ENCODE measurements at regions not wholly inside any gene's neighbourhood (a gene's known extent, or its start where the extent isn't known, plus 50 kb on each side); places are given as distances from the start of the nearest gene placed in this dataset.
"Not testable (repeated sequence)": the region's sequence is repeated elsewhere in the genome, so short reads cannot be mapped to it uniquely, and the experiment has no call there.

DNA sequence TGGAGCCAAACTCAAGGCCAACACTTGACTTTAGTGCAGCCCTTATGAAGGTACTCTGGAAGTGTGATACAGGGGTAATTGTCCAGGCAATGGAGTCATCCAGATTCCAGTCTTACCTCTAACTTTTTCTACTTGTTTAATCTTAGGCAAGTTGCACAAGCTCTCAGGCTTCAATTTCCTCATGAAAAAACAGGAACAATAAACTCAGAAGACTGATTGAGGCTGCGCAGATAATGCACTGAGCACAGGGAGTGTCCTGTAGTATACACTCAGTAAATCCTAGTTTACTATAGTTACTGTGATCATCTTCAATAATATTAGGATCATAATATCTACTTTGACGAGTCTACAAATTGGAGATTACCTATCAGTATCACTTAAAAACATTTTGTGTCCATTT, 127.5 kb upstream of the SMLR1 start:
- H3K4me1 ChIP-seq (ENCODE audit: control insufficient read depth, insufficient read depth, low read length, unreplicated experiment) = peaks cover 12% of the 10 kb centered on the region
- no peak overlapping the region for H3K27ac ChIP-seq (ENCODE audit: low read depth, low read length)
- H3K36me3 ChIP-seq (ENCODE audit: insufficient read depth, low read length) = no peaks in the 10 kb centered on the region
- H3K79me2 ChIP-seq (ENCODE audit: control insufficient read depth, insufficient read depth, low read length, unreplicated experiment) = no peaks in the 10 kb centered on the region
- no peak overlapping the region for H2AFZ ChIP-seq (ENCODE audit: low read length, unreplicated experiment)
- no peak overlapping the region for H3K4me3 ChIP-seq (ENCODE audit: low read depth, low read length)
- peaks cover 6% of the 10 kb centered on the region; the same call in 1 of the 2 replicates for H3K27me3 ChIP-seq (ENCODE audit: insufficient read depth, low read length)

DNA sequence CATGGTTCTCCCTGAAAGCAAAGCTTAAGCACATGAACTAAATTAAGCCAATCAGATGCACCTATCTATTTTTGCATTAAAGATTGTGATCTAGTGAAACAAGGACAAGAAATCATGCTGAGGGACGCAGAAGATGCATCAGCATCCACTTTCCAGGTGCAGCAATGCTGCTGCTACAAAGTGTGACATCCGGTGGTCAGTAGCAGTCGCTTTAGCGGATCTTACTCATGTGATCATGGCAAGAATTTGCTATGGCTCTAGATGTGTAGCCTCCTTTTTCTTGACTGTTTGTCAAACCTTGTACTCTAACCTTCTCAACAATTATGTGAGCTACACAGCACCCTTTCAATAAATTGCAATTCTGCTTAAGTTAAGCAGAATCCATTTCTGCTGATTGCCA, 126.8 kb upstream of the SMLR1 start:
- no peaks in the 10 kb centered on the region for H3K36me3 ChIP-seq (ENCODE audit: insufficient read depth, low read length)
- peaks cover 6% of the 10 kb centered on the region; the same call in 1 of the 2 replicates for H3K27me3 ChIP-seq (ENCODE audit: insufficient read depth, low read length)
- H3K4me3 ChIP-seq (ENCODE audit: low read depth, low read length) = no peak overlapping the region
- H2AFZ ChIP-seq (ENCODE audit: low read length, unreplicated experiment) = no peak overlapping the region
- peaks cover 12% of the 10 kb centered on the region for H3K4me1 ChIP-seq (ENCODE audit: control insufficient read depth, insufficient read depth, low read length, unreplicated experiment)
- no peak overlapping the region for H3K27ac ChIP-seq (ENCODE audit: low read depth, low read length)
- H3K79me2 ChIP-seq (ENCODE audit: control insufficient read depth, insufficient read depth, low read length, unreplicated experiment) = no peaks in the 10 kb centered on the region

DNA sequence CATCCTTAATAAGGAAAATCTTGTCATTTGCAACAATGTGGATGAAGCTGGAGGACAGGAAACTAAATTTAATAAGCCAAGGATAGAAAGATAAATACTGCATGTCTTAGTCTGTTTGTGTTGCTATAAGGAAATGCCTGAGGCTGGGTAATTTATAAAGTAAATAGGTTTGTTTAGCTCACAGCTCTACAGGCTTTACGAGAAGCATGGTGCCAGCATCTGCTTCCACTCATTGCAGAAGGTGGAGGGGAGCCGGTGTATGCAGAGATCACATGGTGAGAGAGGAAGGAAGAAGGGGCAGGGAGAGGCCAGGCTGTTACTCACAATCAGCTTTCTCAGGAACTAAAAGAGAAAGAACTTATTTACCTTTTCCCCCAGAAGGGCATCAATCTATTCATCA, 118.9 kb upstream of the SMLR1 start:
- H2AFZ ChIP-seq (ENCODE audit: low read length, unreplicated experiment) = no peak overlapping the region
- no peaks in the 10 kb centered on the region for H3K4me1 ChIP-seq (ENCODE audit: control insufficient read depth, insufficient read depth, low read length, unreplicated experiment)
- H3K4me3 ChIP-seq (ENCODE audit: low read depth, low read length) = no peak overlapping the region
- no peaks in the 10 kb centered on the region; the same call in 1 of the 2 replicates for H3K27me3 ChIP-seq (ENCODE audit: insufficient read depth, low read length)
- H3K79me2 ChIP-seq (ENCODE audit: control insufficient read depth, insufficient read depth, low read length, unreplicated experiment) = no peaks in the 10 kb centered on the region
- H3K36me3 ChIP-seq (ENCODE audit: insufficient read depth, low read length) = no peaks in the 10 kb centered on the region
- no peak overlapping the region for H3K27ac ChIP-seq (ENCODE audit: low read depth, low read length)

- not testable (repeated sequence) for H2AFZ ChIP-seq (ENCODE audit: low read length, unreplicated experiment); H3K27ac ChIP-seq (ENCODE audit: low read depth, low read length); H3K36me3 ChIP-seq (ENCODE audit: insufficient read depth, low read length); H3K27me3 ChIP-seq (ENCODE audit: insufficient read depth, low read length); H3K4me1 ChIP-seq (ENCODE audit: control insufficient read depth, insufficient read depth, low read length, unreplicated experiment); H3K4me3 ChIP-seq (ENCODE audit: low read depth, low read length); H3K79me2 ChIP-seq (ENCODE audit: control insufficient read depth, insufficient read depth, low read length, unreplicated experiment)
These were observed 115.6 kb upstream of the SMLR1 start for GRCh38 chr6:130711641-130712040.

DNA sequence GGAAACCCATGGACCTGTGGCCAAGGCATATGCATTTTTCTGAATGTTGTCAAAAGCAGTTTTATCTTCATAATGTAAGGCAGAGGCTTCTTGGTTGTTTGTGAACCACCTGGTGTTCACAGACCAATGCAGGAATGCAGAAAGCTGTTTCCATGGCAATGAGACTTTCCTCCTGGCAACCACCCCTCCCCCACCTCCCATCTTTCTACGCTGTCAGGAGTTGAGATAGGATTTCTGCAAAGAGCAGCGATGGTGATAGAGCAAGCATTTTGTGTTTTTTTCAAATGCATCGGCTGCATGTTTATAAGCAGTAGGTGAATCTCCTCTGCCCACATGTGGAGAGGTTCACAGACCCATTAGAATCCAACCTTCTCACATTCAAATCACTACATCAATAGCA, 114.1 kb upstream of the SMLR1 start:
- Histone ChIP-seq H3K27ac (ENCODE audit: low read depth, low read length) (no peak overlapping the region), H3K4me3 (ENCODE audit: low read depth, low read length) (no peak overlapping the region), H2AFZ (ENCODE audit: low read length, unreplicated experiment) (no peak overlapping the region), H3K27me3 (ENCODE audit: insufficient read depth, low read length) (no peaks in the 10 kb centered on the region), H3K4me1 (ENCODE audit: control insufficient read depth, insufficient read depth, low read length, unreplicated experiment) (no peaks in the 10 kb centered on the region), H3K79me2 (ENCODE audit: control insufficient read depth, insufficient read depth, low read length, unreplicated experiment) (no peaks in the 10 kb centered on the region), H3K36me3 (ENCODE audit: insufficient read depth, low read length) (no peaks in the 10 kb centered on the region)

DNA sequence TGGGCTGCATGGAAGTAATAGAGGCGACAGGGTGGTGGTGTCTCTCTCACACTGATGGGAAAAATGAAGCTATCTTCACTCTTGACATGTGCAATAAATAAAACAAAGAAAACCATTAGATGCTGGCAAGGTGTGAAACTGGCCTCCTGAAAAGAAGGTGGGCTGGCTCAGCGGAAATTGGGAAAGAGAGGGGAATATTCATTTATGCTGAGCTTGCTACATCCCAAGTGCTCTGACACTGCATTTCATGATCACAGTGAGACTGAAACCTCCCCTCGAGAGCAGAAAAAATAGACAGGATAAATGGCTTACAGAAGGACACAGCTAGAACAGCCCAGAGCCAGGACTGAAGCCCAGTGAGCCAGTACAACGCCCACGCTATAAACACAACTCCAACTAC, 112.1 kb upstream of the SMLR1 start:
- Histone ChIP-seq H3K36me3 (ENCODE audit: insufficient read depth, low read length) (no peaks in the 10 kb centered on the region), H3K4me3 (ENCODE audit: low read depth, low read length) (no peak overlapping the region), H3K27ac (ENCODE audit: low read depth, low read length) (no peak overlapping the region), H2AFZ (ENCODE audit: low read length, unreplicated experiment) (no peak overlapping the region), H3K79me2 (ENCODE audit: control insufficient read depth, insufficient read depth, low read length, unreplicated experiment) (no peaks in the 10 kb centered on the region), H3K27me3 (ENCODE audit: insufficient read depth, low read length) (no peaks in the 10 kb centered on the region), H3K4me1 (ENCODE audit: control insufficient read depth, insufficient read depth, low read length, unreplicated experiment) (no peaks in the 10 kb centered on the region)

GRCh38 chr6:130716466-130716865, 110.7 kb upstream of the SMLR1 start:
- Histone ChIP-seq H3K79me2 (ENCODE audit: control insufficient read depth, insufficient read depth, low read length, unreplicated experiment) (no peaks in the 10 kb centered on the region), H3K27ac (ENCODE audit: low read depth, low read length) (no peak overlapping the region), H2AFZ (ENCODE audit: low read length, unreplicated experiment) (no peak overlapping the region), H3K4me3 (ENCODE audit: low read depth, low read length) (no peak overlapping the region), H3K27me3 (ENCODE audit: insufficient read depth, low read length) (no peaks in the 10 kb centered on the region), H3K36me3 (ENCODE audit: insufficient read depth, low read length) (no peaks in the 10 kb centered on the region), H3K4me1 (ENCODE audit: control insufficient read depth, insufficient read depth, low read length, unreplicated experiment) (no peaks in the 10 kb centered on the region)

DNA sequence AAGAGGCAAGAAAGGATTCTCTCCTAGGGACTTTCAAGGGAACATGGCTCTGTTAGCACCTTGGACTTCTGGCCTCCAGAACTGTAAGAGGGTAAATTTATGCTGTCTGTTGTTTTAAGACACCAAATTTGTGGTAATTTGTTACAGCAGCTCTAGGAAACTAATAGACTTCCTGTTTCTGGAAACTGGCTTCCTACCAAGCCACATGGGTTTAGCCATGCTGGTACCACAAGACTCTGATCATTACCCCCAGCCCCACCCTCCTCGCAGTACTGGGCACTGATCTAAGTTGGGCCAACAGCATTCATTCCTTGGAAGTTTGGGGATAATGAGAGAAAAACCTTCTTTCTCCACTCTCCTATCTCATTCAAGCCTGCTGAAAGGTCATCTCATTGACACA, 109.5 kb upstream of the SMLR1 start:
- Histone ChIP-seq H3K27me3 (ENCODE audit: insufficient read depth, low read length) (no peaks in the 10 kb centered on the region), H3K79me2 (ENCODE audit: control insufficient read depth, insufficient read depth, low read length, unreplicated experiment) (no peaks in the 10 kb centered on the region), H3K4me3 (ENCODE audit: low read depth, low read length) (no peak overlapping the region), H3K4me1 (ENCODE audit: control insufficient read depth, insufficient read depth, low read length, unreplicated experiment) (no peaks in the 10 kb centered on the region), H3K36me3 (ENCODE audit: insufficient read depth, low read length) (no peaks in the 10 kb centered on the region), H2AFZ (ENCODE audit: low read length, unreplicated experiment) (no peak overlapping the region), H3K27ac (ENCODE audit: low read depth, low read length) (no peak overlapping the region)

DNA sequence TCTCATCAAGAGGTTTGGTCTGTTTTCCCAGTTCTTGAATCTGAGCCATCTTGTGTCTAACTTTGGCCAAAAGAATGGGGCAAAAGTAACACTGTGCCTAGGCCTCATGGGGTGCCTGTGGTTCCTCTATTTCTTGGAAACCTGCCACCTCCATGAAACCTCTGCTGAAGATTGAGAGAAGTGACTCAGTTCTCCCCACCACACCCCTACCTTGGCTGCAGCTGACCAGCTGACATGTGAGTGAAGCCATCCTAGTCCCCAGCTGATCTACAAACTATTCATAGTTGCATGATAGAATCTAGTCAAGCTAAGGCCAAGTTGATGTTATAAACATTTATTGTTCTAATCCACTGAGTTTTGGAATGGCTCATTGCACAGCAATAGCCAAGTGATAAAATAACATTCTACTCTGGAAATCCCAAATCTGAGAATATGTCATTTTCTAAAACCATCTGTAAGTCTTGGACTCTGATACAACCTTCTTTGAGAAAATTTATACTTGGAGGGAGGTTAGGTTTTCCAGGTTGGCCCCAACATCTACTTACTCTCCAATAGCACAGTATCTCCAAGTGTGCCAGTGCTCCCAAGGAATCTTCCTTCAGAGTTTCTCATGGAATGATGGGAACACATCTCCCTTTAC, 107.0 kb upstream of the SMLR1 start:
- H3K27me3 ChIP-seq (ENCODE audit: insufficient read depth, low read length) = no peaks in the 10 kb centered on the region
- no peaks in the 10 kb centered on the region for H3K79me2 ChIP-seq (ENCODE audit: control insufficient read depth, insufficient read depth, low read length, unreplicated experiment)
- H3K27ac ChIP-seq (ENCODE audit: low read depth, low read length) = no peak overlapping the region
- H2AFZ ChIP-seq (ENCODE audit: low read length, unreplicated experiment) = no peak overlapping the region
- no peaks in the 10 kb centered on the region for H3K36me3 ChIP-seq (ENCODE audit: insufficient read depth, low read length)
- H3K4me3 ChIP-seq (ENCODE audit: low read depth, low read length) = no peak overlapping the region
- no peaks in the 10 kb centered on the region for H3K4me1 ChIP-seq (ENCODE audit: control insufficient read depth, insufficient read depth, low read length, unreplicated experiment)

GRCh38 chr6:130724089-130724488, 103.1 kb upstream of the SMLR1 start:
- H2AFZ ChIP-seq (ENCODE audit: low read length, unreplicated experiment) = no peak overlapping the region
- H3K79me2 ChIP-seq (ENCODE audit: control insufficient read depth, insufficient read depth, low read length, unreplicated experiment) = no peaks in the 10 kb centered on the region

GRCh38 chr6:130725551-130725950, 101.7 kb upstream of the SMLR1 start:
- H2AFZ ChIP-seq (ENCODE audit: low read length, unreplicated experiment) = no peak overlapping the region
- H3K36me3 ChIP-seq (ENCODE audit: insufficient read depth, low read length) = no peaks in the 10 kb centered on the region
- H3K4me3 ChIP-seq (ENCODE audit: low read depth, low read length) = no peak overlapping the region
- no peak overlapping the region for H3K27ac ChIP-seq (ENCODE audit: low read depth, low read length)
- no peaks in the 10 kb centered on the region for H3K4me1 ChIP-seq (ENCODE audit: control insufficient read depth, insufficient read depth, low read length, unreplicated experiment)
- no peaks in the 10 kb centered on the region for H3K79me2 ChIP-seq (ENCODE audit: control insufficient read depth, insufficient read depth, low read length, unreplicated experiment)
- no peaks in the 10 kb centered on the region for H3K27me3 ChIP-seq (ENCODE audit: insufficient read depth, low read length)

More at GRCh38 chr6:130724089-130724488, 103.1 kb upstream of the SMLR1 start:
- Histone ChIP-seq H3K4me1 (ENCODE audit: control insufficient read depth, insufficient read depth, low read length, unreplicated experiment) (no peaks in the 10 kb centered on the region), H3K27ac (ENCODE audit: low read depth, low read length) (no peak overlapping the region), H3K36me3 (ENCODE audit: insufficient read depth, low read length) (no peaks in the 10 kb centered on the region), H3K27me3 (ENCODE audit: insufficient read depth, low read length) (no peaks in the 10 kb centered on the region), H3K4me3 (ENCODE audit: low read depth, low read length) (no peak overlapping the region)

Data from ACC112 (cell line).